Hindlimb muscle (tissue), 1 donor: ENCODE measurements at regions not wholly inside any gene's neighbourhood (a gene's known extent, or its start where the extent isn't known, plus 50 kb on each side); places are given as distances from the start of the nearest gene placed in this dataset.

Source experiments
- DNase-seq: peaks from one replicate; pipeline ENCODE4 v3.0.0-alpha.2; 2013

GRCh38 chr10:30793093-30793492 lies 163.5 kb upstream of the LYZL2 start:
- no peak for DNase-seq

GRCh38 chr10:30792025-30792424 lies 162.5 kb upstream of the LYZL2 start:
- DNase-seq: no peak

- no peak for DNase-seq
These were observed 161.7 kb upstream of the LYZL2 start for GRCh38 chr10:30791197-30791611.

- DNase-seq: no peak
These were observed 160.3 kb upstream of the LYZL2 start for GRCh38 chr10:30789806-30790205.

- no peak for DNase-seq
These were observed 158.8 kb upstream of the LYZL2 start for GRCh38 chr10:30788307-30788706.

GRCh38 chr10:30786906-30787305 lies 157.4 kb upstream of the LYZL2 start:
- DNase-seq: no peak

- DNase-seq: no peak
These were observed 156.6 kb upstream of the LYZL2 start for GRCh38 chr10:30786131-30786530.

- peak; percentile 78 for DNase-seq
These were observed 155.5 kb upstream of the LYZL2 start for GRCh38 chr10:30784897-30785605.

- peak; percentile 84 for DNase-seq
These were observed 155.0 kb upstream of the LYZL2 start for GRCh38 chr10:30784524-30784896.

GRCh38 chr10:30783939-30784501 lies 154.5 kb upstream of the LYZL2 start:
- DNase-seq: peak; percentile 92

- DNase-seq: peak; percentile 58
These were observed 153.2 kb upstream of the LYZL2 start for GRCh38 chr10:30782537-30783461.

- no peak for DNase-seq
These were observed 152.6 kb upstream of the LYZL2 start for GRCh38 chr10:30782157-30782536.

- DNase-seq: no peak
These were observed 152.1 kb upstream of the LYZL2 start for GRCh38 chr10:30781670-30782121.

GRCh38 chr10:30778769-30779168 lies 149.2 kb upstream of the LYZL2 start:
- DNase-seq: no peak

GRCh38 chr10:30775779-30776591 lies 146.4 kb upstream of the LYZL2 start:
- peak; percentile 71 for DNase-seq

- DNase-seq: no peak
These were observed 144.7 kb upstream of the LYZL2 start for GRCh38 chr10:30774261-30774660.

- no peak for DNase-seq
These were observed 143.9 kb upstream of the LYZL2 start for GRCh38 chr10:30773501-30773900.

GRCh38 chr10:30770816-30771215 lies 141.3 kb upstream of the LYZL2 start:
- DNase-seq: no peak

- DNase-seq: no peak
These were observed 140.7 kb upstream of the LYZL2 start for GRCh38 chr10:30770229-30770628.

- DNase-seq: no peak
These were observed 139.8 kb upstream of the LYZL2 start for GRCh38 chr10:30769361-30769760.

- DNase-seq: no peak
These were observed 136.1 kb upstream of the LYZL2 start for GRCh38 chr10:30765616-30766015.

- DNase-seq: no peak
These were observed 135.6 kb upstream of the LYZL2 start for GRCh38 chr10:30765022-30765615.
